IMR-90 (cell line): ENCODE measurements at regions not wholly inside any gene's neighbourhood (a gene's known extent, or its start where the extent isn't known, plus 50 kb on each side); places are given as distances from the start of the nearest gene placed in this dataset.

Experiments used
- ATAC-seq: fragments of 200-7000 bp; cut with Tn5 transposase; 2 replicates; pipeline ENCODE4 v1.9.1; 2020; ENCODE audit warnings: low read depth, mild to moderate bottlenecking, moderate library complexity
- BruUV-seq: library from RNA; stranded (reverse); fragments of 400-500 nt; replicated peaks from 2 replicates; lab custom pipeline; 2021; lab: Mats Ljungman, UMichigan
- CTCF ChIA-PET: fragments of 300-600 bp; formaldehyde crosslinking; extraction: SDS; loops from one replicate; lab custom pipeline; 2021; ENCODE audit warnings: antibody characterized with exemption; lab: Yijun Ruan, JAX
- POLR2A ChIA-PET: fragments of 300-600 bp; sonication (Branson Sonifier 250); formaldehyde crosslinking; loops from one replicate; lab custom pipeline; 2022; ENCODE audit warnings: antibody characterized with exemption; ENCODE audit not compliant: unreplicated experiment; lab: Charles Lee
- DNase-seq: peaks from one replicate; pipeline ENCODE4 v3.0.0; 2013
- H2AFZ ChIP-seq: replicated peaks from 2 replicates; pipeline ENCODE3; 2013; ENCODE audit warnings: low read length, mild to moderate bottlenecking; ENCODE audit not compliant: poor library complexity
- H2AK5ac ChIP-seq: 2 replicates; pipeline ENCODE4 v1.6.1; 2013; ENCODE audit warnings: low read depth, low read length, inconsistent platforms
- H2AK9ac ChIP-seq: replicated peaks from 2 replicates; pipeline ENCODE3; 2013; ENCODE audit warnings: mild to moderate bottlenecking, low read depth, low read length, moderate library complexity; ENCODE audit not compliant: poor library complexity
- H2BK120ac ChIP-seq: 2 replicates; pipeline ENCODE4 v1.6.1; 2013; ENCODE audit warnings: low read depth, low read length, inconsistent platforms
- H2BK15ac ChIP-seq: 3 replicates; pipeline ENCODE4 v1.6.1; 2013; ENCODE audit warnings: low read depth, low read length, inconsistent platforms
- H2BK20ac ChIP-seq: 2 replicates; pipeline ENCODE4 v1.6.1; 2013; ENCODE audit warnings: low read depth, mild to moderate bottlenecking, inconsistent platforms, low read length, moderate library complexity
- H2BK5ac ChIP-seq: 2 replicates; pipeline ENCODE4 v1.6.1; 2013; ENCODE audit warnings: mild to moderate bottlenecking, low read depth, low read length, inconsistent platforms; ENCODE audit not compliant: poor library complexity, severe bottlenecking
- H3K14ac ChIP-seq: replicated peaks from 2 replicates; pipeline ENCODE4 v1.6.1; 2013; ENCODE audit warnings: low read depth, low read length, inconsistent platforms
- H3K18ac ChIP-seq: 2 replicates; pipeline ENCODE4 v1.6.1; 2013; ENCODE audit warnings: low read depth, low read length, control low read depth
- H3K23ac ChIP-seq: 2 replicates; pipeline ENCODE4 v1.6.1; 2013; ENCODE audit warnings: low read depth, low read length, inconsistent platforms
- H3K27ac ChIP-seq: 2 replicates; pipeline ENCODE4 v1.5.1; 2013; ENCODE audit warnings: mild to moderate bottlenecking, control low read depth, low read length; ENCODE audit not compliant: insufficient read depth
- H3K27me3 ChIP-seq: 2 replicates; pipeline ENCODE4 v1.6.1; 2013; ENCODE audit warnings: low read length; ENCODE audit not compliant: control insufficient read depth, insufficient read depth
- H3K36me3 ChIP-seq: 2 replicates; pipeline ENCODE4 v1.6.1; 2013; ENCODE audit warnings: low read length, mixed read lengths; ENCODE audit not compliant: control insufficient read depth, insufficient read depth
- H3K4ac ChIP-seq: 2 replicates; pipeline ENCODE4 v1.6.1; 2013; ENCODE audit warnings: low read depth, low read length, inconsistent platforms
- H3K4me1 ChIP-seq: 2 replicates; pipeline ENCODE4 v1.6.1; 2013; ENCODE audit warnings: low read length, mixed read lengths; ENCODE audit not compliant: control insufficient read depth, insufficient read depth
- H3K4me2 ChIP-seq: 2 replicates; pipeline ENCODE4 v1.6.1; 2013; ENCODE audit warnings: low read depth, mild to moderate bottlenecking, control low read depth, low read length, moderate library complexity
- H3K4me3 ChIP-seq: 2 replicates; pipeline ENCODE4 v1.5.1; 2013; ENCODE audit warnings: low read depth, mild to moderate bottlenecking, control low read depth, low read length, moderate library complexity; ENCODE audit not compliant: insufficient read depth
- H3K56ac ChIP-seq: 2 replicates; pipeline ENCODE4 v1.6.1; 2013; ENCODE audit warnings: low read length, inconsistent platforms; ENCODE audit not compliant: insufficient read depth; ENCODE audit errors: extremely low read depth
- H3K79me1 ChIP-seq, 2 experiments: 2 replicates each; pipeline ENCODE4 v1.6.1; 2013; ENCODE audit warnings: low read length in 2 of 2, inconsistent platforms in 1 of 2, low read depth in 1 of 2
- H3K9ac ChIP-seq: 2 replicates; pipeline ENCODE4 v1.6.1; 2013; ENCODE audit warnings: low read depth, low read length, control low read depth
- H3K9me1 ChIP-seq: 2 replicates; pipeline ENCODE4 v1.6.1; 2013; ENCODE audit warnings: low read length, inconsistent platforms; ENCODE audit not compliant: insufficient read depth
- H3K9me3 ChIP-seq: 2 replicates; pipeline ENCODE4 v1.6.1; 2013; ENCODE audit warnings: low read length; ENCODE audit not compliant: control insufficient read depth, insufficient read depth
- H4K20me1 ChIP-seq: 2 replicates; pipeline ENCODE4 v1.6.1; 2013; ENCODE audit warnings: low read length, inconsistent platforms; ENCODE audit not compliant: insufficient read depth
- H4K5ac ChIP-seq: 2 replicates; pipeline ENCODE4 v1.6.1; 2013; ENCODE audit warnings: mild to moderate bottlenecking, low read depth, low read length, control low read depth
- H4K8ac ChIP-seq, 2 experiments: 2 replicates each; pipeline ENCODE4 v1.6.1; 2013; ENCODE audit warnings: low read depth in 2 of 2, low read length in 2 of 2, control low read depth in 1 of 2, inconsistent platforms in 1 of 2
- H4K91ac ChIP-seq: 2 replicates; pipeline ENCODE4 v1.6.1; 2013; ENCODE audit warnings: low read depth, low read length, inconsistent platforms; ENCODE audit not compliant: insufficient read depth
- BHLHE40 ChIP-seq: fragments of 150-350 bp; IDR thresholded peaks from 2 replicates; pipeline ENCODE4 v1.6.1; 2016; ENCODE audit warnings: mild to moderate bottlenecking, low read depth, low read length
- CEBPB ChIP-seq: IDR thresholded peaks from 2 replicates; pipeline ENCODE4 v1.6.1; 2012; ENCODE audit warnings: low read depth, low read length, improper control_type of control experiment
- MAFK ChIP-seq: IDR thresholded peaks from 2 replicates; pipeline ENCODE4 v1.6.1; 2012; ENCODE audit warnings: low read depth, low read length, improper control_type of control experiment
- MAZ ChIP-seq: IDR thresholded peaks from 2 replicates; pipeline ENCODE4 v1.6.1; 2012; ENCODE audit warnings: low read depth, mild to moderate bottlenecking, low read length, improper control_type of control experiment, moderate library complexity, borderline replicate concordance
- MXI1 ChIP-seq: IDR thresholded peaks from 2 replicates; pipeline ENCODE4 v1.6.1; 2012; ENCODE audit warnings: low read depth, mild to moderate bottlenecking, low read length, moderate library complexity, borderline replicate concordance
- NFE2L2 ChIP-seq: fragments of 150-350 bp; IDR thresholded peaks from 2 replicates; pipeline ENCODE4 v1.6.1; 2016; ENCODE audit warnings: low read depth, mild to moderate bottlenecking, low read length
- RFX5 ChIP-seq: IDR thresholded peaks from 2 replicates; pipeline ENCODE4 v1.8.0; 2012; ENCODE audit warnings: low read depth, mild to moderate bottlenecking, low read length, moderate library complexity
- SMC3 ChIP-seq: fragments of 150-350 bp; IDR thresholded peaks from 2 replicates; pipeline ENCODE4 v1.6.1; 2016; ENCODE audit warnings: low read depth, mild to moderate bottlenecking, antibody characterized with exemption, low read length, moderate library complexity
- WGBS, 2 experiments: methylation state at CpG; one replicate each; pipeline versions ENCODE4 v1.1.5 to v1.1.7; 2013; ENCODE audit warnings: missing lambda C conversion rate in 2 of 2; ENCODE audit not compliant: insufficient read length in 1 of 2; ENCODE audit errors: extremely low coverage in 2 of 2; 5-methylcytosine and 5-hydroxymethylcytosine counted together
- dilution Hi-C: fragments of 300-500 bp; cut with HindIII; formaldehyde crosslinking; loops from one replicate; pipeline ENCODE4 v1.14.3; 2018; ENCODE audit warnings: low sequenced_read_pairs; ENCODE audit not compliant: unreplicated experiment
- in situ Hi-C: fragments of 300-500 bp; cut with MboI; formaldehyde crosslinking; loops from 3 replicates; pipeline ENCODE4 v1.14.3; 2019; ENCODE audit warnings: low sequenced_read_pairs, inconsistent platforms, mixed read lengths
- intact Hi-C: fragments of 100-400 bp; cut with micrococcal nuclease; formaldehyde crosslinking; loops from 2 replicates; pipeline ENCODE4 v1.10.0; 2022
- TF ChIP-seq, protein P1 (sequence below): conservative IDR thresholded peaks from 2 replicates; pipeline ENCODE4 v1.5.1; 2012; ENCODE audit warnings: mild to moderate bottlenecking, low read depth, low read length, improper control_type of control experiment

DNA sequence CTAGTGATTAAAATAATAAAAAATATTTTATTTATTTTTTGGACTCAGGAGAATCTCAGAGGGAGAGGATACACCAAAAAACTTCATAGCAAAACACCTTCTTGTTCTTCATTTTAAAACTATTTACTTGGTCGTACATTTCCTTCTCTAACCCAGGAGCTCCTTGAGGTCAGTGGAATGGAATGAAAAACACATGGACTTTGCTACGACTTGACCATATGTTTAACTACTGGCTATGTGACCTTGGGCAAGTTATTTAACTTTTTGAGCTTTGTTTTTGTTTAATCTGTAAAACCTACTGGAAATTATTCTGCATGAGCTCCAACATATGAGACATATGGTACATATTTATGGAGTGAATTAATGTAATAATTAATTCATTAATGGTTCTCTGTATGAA is 1005.5 kb upstream of the CITED2 start:
- Histone ChIP-seq H3K4me3 (no peak overlapping the region), H4K20me1 (no peaks in the 10 kb centered on the region), H3K9me1 (peaks cover 5% of the 10 kb centered on the region; the same call in 1 of the 2 replicates), H4K5ac (no peak overlapping the region), H3K4me2 (no peak overlapping the region), H3K79me1 (no peaks in the 10 kb centered on the region), H3K9ac (no peak overlapping the region), H2BK15ac (no peak overlapping the region; the same call in 2 of the 3 replicates), H3K9me3 (peaks cover 3% of the 10 kb centered on the region), H2BK120ac (no peak overlapping the region), H3K27me3 (no peaks in the 10 kb centered on the region), H3K23ac (no peak overlapping the region), H2AFZ (no peak overlapping the region), H2AK5ac (no peak overlapping the region), H3K27ac (no peak overlapping the region; the same call in 1 of the 2 replicates), H3K36me3 (no peaks in the 10 kb centered on the region), H2BK5ac (peak overlapping the region; percentile 99), H3K4ac (no peak overlapping the region), H2AK9ac (no peak overlapping the region), H3K4me1 (peaks cover 10% of the 10 kb centered on the region), H3K56ac (no peak overlapping the region), H4K8ac (no peak overlapping the region), H3K18ac (no peak overlapping the region), H3K14ac (no peak overlapping the region), H2BK20ac (no peak overlapping the region), H4K91ac (no peak overlapping the region)
- DNase-seq = peak; percentile 86
- no TSS peak for BruUV-seq
- dilution Hi-C loops = no loop called here
- ChIA-PET CTCF (interaction anchor here (0.6 to 0.8 kb wide), 3 partner anchors 11 to 56 kb away, joined by 3 read pairs; no protein-coding TSS in a partner anchor), POLR2A (interaction anchor here (0.7 kb wide), 1 partner anchor 551 kb away, joined by 3 read pairs; no protein-coding TSS in a partner anchor)
- in situ Hi-C loops = no loop called here
- no CpG with 5 or more reads among the region's 2 CpGs for WGBS, 2 experiments
- ATAC-seq = peak; percentile 91
- TF ChIP-seq CEBPB (no peak), RFX5 (no peak), MAZ (no peak), NFE2L2 (no peak), SMC3 (no peak), MXI1 (no peak), BHLHE40 (no peak), MAFK (no peak)
- TF ChIP-seq, protein P1, sequence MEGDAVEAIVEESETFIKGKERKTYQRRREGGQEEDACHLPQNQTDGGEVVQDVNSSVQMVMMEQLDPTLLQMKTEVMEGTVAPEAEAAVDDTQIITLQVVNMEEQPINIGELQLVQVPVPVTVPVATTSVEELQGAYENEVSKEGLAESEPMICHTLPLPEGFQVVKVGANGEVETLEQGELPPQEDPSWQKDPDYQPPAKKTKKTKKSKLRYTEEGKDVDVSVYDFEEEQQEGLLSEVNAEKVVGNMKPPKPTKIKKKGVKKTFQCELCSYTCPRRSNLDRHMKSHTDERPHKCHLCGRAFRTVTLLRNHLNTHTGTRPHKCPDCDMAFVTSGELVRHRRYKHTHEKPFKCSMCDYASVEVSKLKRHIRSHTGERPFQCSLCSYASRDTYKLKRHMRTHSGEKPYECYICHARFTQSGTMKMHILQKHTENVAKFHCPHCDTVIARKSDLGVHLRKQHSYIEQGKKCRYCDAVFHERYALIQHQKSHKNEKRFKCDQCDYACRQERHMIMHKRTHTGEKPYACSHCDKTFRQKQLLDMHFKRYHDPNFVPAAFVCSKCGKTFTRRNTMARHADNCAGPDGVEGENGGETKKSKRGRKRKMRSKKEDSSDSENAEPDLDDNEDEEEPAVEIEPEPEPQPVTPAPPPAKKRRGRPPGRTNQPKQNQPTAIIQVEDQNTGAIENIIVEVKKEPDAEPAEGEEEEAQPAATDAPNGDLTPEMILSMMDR = no peak
- intact Hi-C loops = loop anchor here (5.0 kb wide), 1 partner anchor 157 kb away; no protein-coding TSS in a partner anchor
